ENCODE measurements at regions not wholly inside any gene's neighbourhood (a gene's known extent, or its start where the extent isn't known, plus 50 kb on each side); places are given as distances from the start of the nearest gene placed in this dataset.

DNA sequence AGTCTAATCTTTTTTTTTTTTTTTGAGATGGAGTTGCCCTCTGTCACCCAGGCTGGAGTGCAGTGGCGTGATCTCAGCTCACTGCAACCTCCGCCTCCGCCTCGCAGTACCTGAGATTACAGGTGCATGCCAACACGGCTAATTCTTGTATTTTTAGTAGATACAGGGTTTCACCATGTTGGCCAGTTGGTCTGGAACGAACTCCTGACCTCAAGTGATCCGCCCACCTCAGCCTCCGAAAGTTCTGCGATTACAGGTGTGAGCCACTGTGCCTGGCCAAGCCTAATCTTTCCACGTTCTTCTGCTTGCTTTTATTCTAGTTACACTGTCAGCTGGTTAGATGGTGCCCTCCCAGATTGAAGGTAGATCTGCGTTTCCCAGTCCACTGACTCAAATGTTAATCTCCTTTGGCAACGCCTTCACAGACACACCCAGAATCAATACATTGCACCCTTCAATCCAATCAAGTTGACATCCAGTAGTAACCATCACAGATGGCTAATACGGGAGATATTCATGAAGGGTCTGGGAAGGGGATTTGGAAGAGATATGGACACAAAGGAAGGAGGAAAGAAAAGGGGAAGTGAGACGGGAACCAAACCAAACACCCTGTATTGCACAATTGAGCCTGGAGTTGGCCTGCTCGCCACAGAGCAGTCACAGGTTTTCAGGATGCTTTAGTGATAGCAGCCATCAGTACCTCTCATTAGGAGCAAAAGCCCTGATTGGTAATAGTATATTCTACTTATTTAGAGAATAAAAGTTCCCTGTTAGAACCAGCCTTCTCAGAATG lies 229.8 kb downstream of the PIK3C3 start:
- DNase-seq (ENCODE audit: low read depth in 1 of 2, low spot score in 1 of 2): no peak

GRCh38 chr18:42185486-42185885 lies 230.5 kb downstream of the PIK3C3 start:
- no peak for DNase-seq (ENCODE audit: low read depth in 1 of 2, low spot score in 1 of 2)

- no peak for DNase-seq (ENCODE audit: low read depth in 1 of 2, low spot score in 1 of 2)
Measured at GRCh38 chr18:42187611-42188380, 232.8 kb downstream of the PIK3C3 start.

DNA sequence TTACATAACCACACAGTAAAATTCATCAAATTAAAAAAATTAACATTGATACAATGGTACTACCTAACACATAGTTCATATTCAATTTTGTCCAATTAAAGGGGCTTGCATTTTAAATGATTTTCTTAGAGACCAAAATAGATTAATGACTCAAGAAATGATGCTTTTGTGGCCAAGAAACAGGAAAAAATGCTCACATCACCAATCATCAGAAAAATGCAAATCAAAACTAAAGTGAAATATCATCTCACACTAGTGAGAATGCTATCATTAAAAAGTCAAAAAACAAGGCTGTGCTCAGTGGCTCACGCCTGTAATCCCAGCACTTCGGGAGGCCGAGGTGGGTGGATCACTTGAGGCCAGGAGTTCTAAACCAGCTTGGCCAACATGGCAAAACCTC lies 235.6 kb downstream of the PIK3C3 start:
- no peak for DNase-seq (ENCODE audit: low read depth in 1 of 2, low spot score in 1 of 2)

GRCh38 chr18:42192251-42193248 lies 237.5 kb downstream of the PIK3C3 start:
- no peak for DNase-seq (ENCODE audit: low read depth in 1 of 2, low spot score in 1 of 2)

- DNase-seq (ENCODE audit: low read depth in 1 of 2, low spot score in 1 of 2): no peak
Measured at GRCh38 chr18:42196651-42197050, 241.6 kb downstream of the PIK3C3 start.

- DNase-seq (ENCODE audit: low read depth in 1 of 2, low spot score in 1 of 2): no peak
Measured at GRCh38 chr18:42201137-42201536, 246.1 kb downstream of the PIK3C3 start.

DNA sequence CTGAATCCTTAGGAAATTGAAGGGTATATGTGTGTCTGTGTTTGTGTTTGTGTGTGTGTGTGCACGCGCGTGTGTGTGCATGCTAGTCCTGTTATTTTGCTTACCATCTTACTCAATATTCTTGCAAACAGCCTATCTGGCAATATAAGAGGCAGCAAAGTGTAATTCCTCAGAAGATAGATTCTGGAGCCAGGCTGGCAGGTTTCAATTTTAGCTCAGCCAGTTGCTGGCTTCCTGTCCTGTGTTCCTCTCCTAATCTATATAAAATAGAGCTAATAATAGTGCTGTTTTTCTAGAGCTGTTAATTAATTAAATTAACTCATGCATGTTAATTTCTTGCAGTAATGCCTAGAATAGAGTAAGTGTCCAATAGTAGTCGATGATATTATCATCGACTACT lies 256.2 kb downstream of the PIK3C3 start:
- no peak for DNase-seq (ENCODE audit: low read depth in 1 of 2, low spot score in 1 of 2)

- no peak for DNase-seq (ENCODE audit: low read depth in 1 of 2, low spot score in 1 of 2)
Measured at GRCh38 chr18:42222557-42222956, 267.5 kb downstream of the PIK3C3 start.

DNA sequence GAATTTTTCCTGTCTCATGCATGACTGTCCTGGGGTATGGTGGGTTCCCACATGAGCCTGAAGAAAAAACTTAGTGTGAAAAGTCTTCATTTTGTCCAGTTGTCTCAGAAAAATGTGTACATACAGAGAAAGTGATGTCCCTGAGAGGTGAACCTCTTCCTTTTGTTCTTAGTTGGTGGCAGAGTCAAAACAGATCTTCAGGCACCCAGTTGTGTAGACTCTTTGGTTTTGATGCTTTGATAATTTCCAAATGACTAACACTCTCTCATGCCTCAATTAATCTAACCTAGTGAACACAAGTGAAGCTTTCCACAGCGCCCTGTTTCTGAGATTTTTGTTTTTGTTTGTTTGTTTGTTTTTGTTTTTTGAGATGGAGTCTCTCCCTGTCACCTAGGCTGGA lies 273.5 kb downstream of the PIK3C3 start:
- DNase-seq (ENCODE audit: low read depth in 1 of 2, low spot score in 1 of 2): no peak

DNA sequence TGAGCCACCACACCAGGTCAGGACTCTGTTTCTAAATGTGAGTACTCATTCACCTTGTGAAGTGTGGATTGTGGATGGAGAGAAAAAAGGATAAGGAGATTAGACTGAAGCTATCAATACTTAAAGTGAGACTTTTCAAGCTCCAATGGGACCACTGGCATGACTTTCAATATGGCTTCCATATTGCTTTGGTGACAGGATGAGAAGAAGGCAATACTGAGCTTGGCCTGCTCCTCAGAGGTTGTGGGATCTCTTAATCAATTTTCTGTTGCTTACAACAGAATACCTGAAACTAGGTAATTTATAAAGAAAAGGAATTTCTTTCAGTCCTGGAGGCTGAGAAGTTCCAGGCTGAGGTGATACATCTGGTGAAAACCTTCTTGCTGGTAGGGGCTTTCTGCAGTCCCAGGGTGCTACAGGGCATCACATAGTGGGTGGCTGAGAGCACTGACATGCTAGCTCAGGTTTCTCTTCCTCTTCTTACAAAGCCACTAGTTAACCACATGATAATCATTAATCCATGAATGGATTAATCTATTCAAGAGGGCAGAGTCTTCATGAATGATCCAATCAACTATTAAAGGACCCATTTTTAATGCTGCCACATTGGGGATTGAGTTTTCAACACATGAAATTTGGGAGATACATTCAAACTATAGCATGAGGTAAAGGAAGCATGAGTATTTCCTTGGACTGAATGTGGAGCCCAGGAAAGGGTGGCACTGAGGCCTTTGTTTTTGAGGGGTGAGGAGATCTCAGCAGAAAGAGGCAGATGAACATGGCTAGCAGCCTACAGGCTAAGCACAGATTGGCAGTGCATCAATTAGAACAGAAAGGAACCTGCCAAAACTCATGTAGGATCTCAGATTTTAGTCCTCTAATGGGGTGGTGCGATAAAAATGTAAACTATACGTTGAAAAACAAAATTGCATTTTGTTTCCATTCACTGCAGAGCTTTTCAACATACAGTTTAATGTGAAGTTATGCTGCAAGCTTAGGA lies 274.5 kb downstream of the PIK3C3 start:
- DNase-seq (ENCODE audit: low read depth in 1 of 2, low spot score in 1 of 2): no peak

- no peak for DNase-seq (ENCODE audit: low read depth in 1 of 2, low spot score in 1 of 2)
Measured at GRCh38 chr18:42230636-42231035, 275.6 kb downstream of the PIK3C3 start.

GRCh38 chr18:42231284-42231683 lies 276.2 kb downstream of the PIK3C3 start:
- DNase-seq (ENCODE audit: low read depth in 1 of 2, low spot score in 1 of 2): no peak

- no peak for DNase-seq (ENCODE audit: low read depth in 1 of 2, low spot score in 1 of 2)
Measured at GRCh38 chr18:42231796-42232195, 276.8 kb downstream of the PIK3C3 start.

GRCh38 chr18:42233908-42234307 lies 278.9 kb downstream of the PIK3C3 start:
- no peak for DNase-seq (ENCODE audit: low read depth in 1 of 2, low spot score in 1 of 2)

DNA sequence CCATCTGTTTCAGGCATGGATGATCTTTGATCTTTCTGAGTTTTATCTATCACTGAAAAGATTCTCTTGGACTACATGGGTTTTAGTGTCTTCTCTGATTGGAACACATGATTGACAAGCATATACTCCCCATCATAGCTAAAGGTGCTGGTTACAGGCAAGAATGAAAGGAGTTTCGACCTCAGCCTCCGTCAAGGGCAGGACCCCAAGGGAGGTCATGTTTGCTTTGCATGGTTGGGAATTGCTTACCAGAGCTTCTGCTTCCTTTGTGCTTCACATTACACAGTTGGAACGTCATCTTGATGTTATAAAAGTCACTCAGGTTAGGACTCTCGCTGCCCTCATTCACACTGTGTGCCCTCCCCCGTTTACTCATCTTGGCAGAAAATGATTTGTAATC lies 287.7 kb downstream of the PIK3C3 start:
- DNase-seq (ENCODE audit: low read depth in 1 of 2, low spot score in 1 of 2): no peak

DNA sequence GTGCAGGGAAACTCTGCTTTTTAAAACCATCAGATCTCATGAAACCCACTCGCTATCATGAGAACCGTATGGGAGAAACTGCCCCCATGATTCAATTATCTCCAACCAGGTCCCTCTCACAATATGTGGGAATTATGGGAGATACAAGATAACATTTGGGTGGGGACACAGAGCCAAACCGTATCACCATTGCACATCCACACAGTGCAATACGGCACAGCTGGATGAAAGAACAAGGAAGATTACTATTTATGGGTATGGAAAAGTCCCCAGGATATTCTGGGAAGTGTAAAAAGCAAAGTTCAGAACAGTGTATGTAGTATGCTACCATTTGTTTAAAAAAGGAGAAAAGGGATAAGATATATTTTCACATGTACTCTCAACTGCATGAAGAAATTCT lies 290.1 kb downstream of the PIK3C3 start:
- DNase-seq (ENCODE audit: low read depth in 1 of 2, low spot score in 1 of 2): no peak

DNA sequence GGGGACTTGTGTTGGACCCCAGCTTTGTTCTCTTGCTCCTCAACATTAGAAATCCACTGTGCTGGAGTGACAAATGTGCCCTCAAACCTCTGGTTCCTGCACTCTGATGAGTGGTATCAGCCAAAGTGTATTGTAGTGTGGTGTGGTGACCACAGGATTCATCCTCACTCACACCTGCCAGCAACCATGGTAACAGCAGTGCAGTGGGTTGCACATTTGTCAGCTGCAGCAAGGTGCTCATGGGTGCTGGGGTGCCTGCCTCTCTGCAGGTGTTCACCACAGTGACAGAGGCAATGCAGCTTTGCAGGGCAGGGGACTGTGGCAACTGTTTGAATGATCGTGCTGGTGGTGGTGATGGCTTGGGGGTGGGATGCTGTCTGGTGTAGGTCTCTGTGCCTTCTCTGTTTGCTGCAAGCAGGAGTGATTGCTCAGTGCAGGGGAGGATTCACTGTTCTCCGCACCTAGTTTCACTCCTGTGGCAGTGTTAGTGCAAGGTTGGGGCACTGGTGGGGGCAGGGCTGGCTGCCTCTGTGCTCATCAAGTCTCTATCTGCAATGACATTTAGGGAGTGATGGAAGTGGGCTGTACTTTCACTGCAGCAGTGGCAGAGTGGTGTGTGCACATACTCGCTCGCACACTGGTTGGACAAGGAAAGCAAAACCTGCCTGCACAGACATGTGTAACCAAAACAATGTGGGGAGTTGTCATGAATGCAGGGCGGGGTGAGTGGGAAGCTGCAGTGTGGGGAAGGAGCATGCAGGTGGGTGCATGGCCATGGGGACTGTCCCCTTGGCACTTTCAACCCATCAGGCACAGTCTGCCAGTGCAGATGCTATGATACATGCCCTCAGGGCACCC lies 301.1 kb downstream of the PIK3C3 start:
- DNase-seq (ENCODE audit: low read depth in 1 of 2, low spot score in 1 of 2): no peak

- no peak for DNase-seq (ENCODE audit: low read depth in 1 of 2, low spot score in 1 of 2)
Measured at GRCh38 chr18:42258301-42258965, 303.4 kb downstream of the PIK3C3 start.

All from activated CD4-positive, alpha-beta T cell treated with anti-CD3 and anti-CD28 coated beads, Interleukin-2, amount 50 U/mL, for 24 hours (primary cell).